GM10847 (cell line): ENCODE measurements at regions not wholly inside any gene's neighbourhood (a gene's known extent, or its start where the extent isn't known, plus 50 kb on each side); places are given as distances from the start of the nearest gene placed in this dataset.

Source experiments
- POLR2A ChIP-seq: IDR thresholded peaks from 2 replicates; pipeline ENCODE4 v1.6.1; 2011; ENCODE audit not compliant: insufficient read length; ENCODE audit errors: extremely low read depth

- TF ChIP-seq POLR2A, result no peak
These were observed 187.2 kb downstream of the BCL11A start for GRCh38 chr2:60366135-60366712.

GRCh38 chr2:60365556-60365955 lies 187.9 kb downstream of the BCL11A start:
- TF ChIP-seq POLR2A, result no peak

- no peak for TF ChIP-seq POLR2A
These were observed 189.0 kb downstream of the BCL11A start for GRCh38 chr2:60364491-60364890.

GRCh38 chr2:60361498-60361897 lies 192.0 kb downstream of the BCL11A start:
- TF ChIP-seq POLR2A, result no peak

- TF ChIP-seq POLR2A, result no peak
These were observed 193.9 kb downstream of the BCL11A start for GRCh38 chr2:60359569-60359968.

GRCh38 chr2:60358476-60358875 lies 195.0 kb downstream of the BCL11A start:
- TF ChIP-seq POLR2A, result no peak

- no peak for TF ChIP-seq POLR2A
These were observed 195.5 kb downstream of the BCL11A start for GRCh38 chr2:60357996-60358395.

- no peak for TF ChIP-seq POLR2A
These were observed 197.1 kb downstream of the BCL11A start for GRCh38 chr2:60356346-60356745.

- TF ChIP-seq POLR2A, result no peak
These were observed 197.6 kb downstream of the BCL11A start for GRCh38 chr2:60355849-60356261.

- no peak for TF ChIP-seq POLR2A
These were observed 198.7 kb downstream of the BCL11A start for GRCh38 chr2:60354713-60355112.

GRCh38 chr2:60353863-60354262 lies 199.6 kb downstream of the BCL11A start:
- TF ChIP-seq POLR2A, result no peak

GRCh38 chr2:60353406-60353800 lies 200.1 kb downstream of the BCL11A start:
- no peak for TF ChIP-seq POLR2A

- peak; percentile 17 for TF ChIP-seq POLR2A
These were observed 200.7 kb downstream of the BCL11A start for GRCh38 chr2:60352491-60353405.

- TF ChIP-seq POLR2A, result no peak
These were observed 201.7 kb downstream of the BCL11A start for GRCh38 chr2:60351802-60352201.

- no peak for TF ChIP-seq POLR2A
These were observed 202.1 kb downstream of the BCL11A start for GRCh38 chr2:60351321-60351720.

- no peak for TF ChIP-seq POLR2A
These were observed 202.7 kb downstream of the BCL11A start for GRCh38 chr2:60350791-60351190.
